ENCODE measurements at regions not wholly inside any gene's neighbourhood (a gene's known extent, or its start where the extent isn't known, plus 50 kb on each side); places are given as distances from the start of the nearest gene placed in this dataset.

- Histone ChIP-seq H3K9me3 (ENCODE audit: control insufficient read depth, insufficient read depth, low read depth, low read length) (no peaks in the 10 kb centered on the region), H2AFZ (ENCODE audit: low read length) (peak overlapping the region; percentile 44), H3K4me3 (replicated peaks in 1 of 4; ENCODE audit: control extremely low read depth in 1 of 4, insufficient read depth in 1 of 4, low read depth in 3 of 4, low read length in 4 of 4) (no peak overlapping the region), H3K27ac (ENCODE audit: insufficient read depth, low read length) (peak overlapping the region; percentile 91), H3K4me1 (ENCODE audit: control insufficient read depth, extremely low read depth, insufficient read depth, low read length) (peaks cover 11% of the 10 kb centered on the region), H3K36me3 (ENCODE audit: control insufficient read depth, insufficient read depth, low read length) (no peaks in the 10 kb centered on the region), H3K79me2 (ENCODE audit: control insufficient read depth, insufficient read depth, low read length) (no peaks in the 10 kb centered on the region), H3K9ac (ENCODE audit: insufficient read depth, low read length) (peak overlapping the region; percentile 58), H3K4me2 (ENCODE audit: extremely low read depth, insufficient read depth, low read length) (peak overlapping the region; percentile 79), H4K20me1 (ENCODE audit: control insufficient read depth, extremely low read depth, insufficient read depth, low read length) (no peaks in the 10 kb centered on the region), H3K27me3 (ENCODE audit: control insufficient read depth, insufficient read depth, low read length) (no peaks in the 10 kb centered on the region)
- TF ChIP-seq CTCF (conservative IDR thresholded peaks at IDR 0.05 in 1 of 2, IDR thresholded peaks at IDR 0.05 in 1 of 2; ENCODE audit: low read depth in 1 of 2, low read length in 2 of 2) = no peak
- no peak for TF ChIP-seq EZH2 (IDR thresholded peaks at IDR 0.05; ENCODE audit: low read length, missing control alignments)
- DNase-seq (ENCODE audit: low read depth in 2 of 2) = no peak
Measured at GRCh38 chr2:236887953-236888793, 197.5 kb upstream of the COPS8 start.

GRCh38 chr2:236888794-236889780, 196.6 kb upstream of the COPS8 start:
- Histone ChIP-seq H3K9ac (ENCODE audit: insufficient read depth, low read length) (no peak overlapping the region), H3K4me2 (ENCODE audit: extremely low read depth, insufficient read depth, low read length) (no peak overlapping the region), H4K20me1 (ENCODE audit: control insufficient read depth, extremely low read depth, insufficient read depth, low read length) (no peaks in the 10 kb centered on the region), H3K36me3 (ENCODE audit: control insufficient read depth, insufficient read depth, low read length) (no peaks in the 10 kb centered on the region), H3K4me3 (replicated peaks in 1 of 4; ENCODE audit: control extremely low read depth in 1 of 4, insufficient read depth in 1 of 4, low read depth in 3 of 4, low read length in 4 of 4) (no peak overlapping the region), H3K9me3 (ENCODE audit: control insufficient read depth, insufficient read depth, low read depth, low read length) (no peaks in the 10 kb centered on the region), H3K27ac (ENCODE audit: insufficient read depth, low read length) (no peak overlapping the region), H3K4me1 (ENCODE audit: control insufficient read depth, extremely low read depth, insufficient read depth, low read length) (peaks cover 11% of the 10 kb centered on the region), H3K79me2 (ENCODE audit: control insufficient read depth, insufficient read depth, low read length) (no peaks in the 10 kb centered on the region), H2AFZ (ENCODE audit: low read length) (no peak overlapping the region), H3K27me3 (ENCODE audit: control insufficient read depth, insufficient read depth, low read length) (no peaks in the 10 kb centered on the region)
- TF ChIP-seq CTCF (conservative IDR thresholded peaks at IDR 0.05 in 1 of 2, IDR thresholded peaks at IDR 0.05 in 1 of 2; ENCODE audit: low read depth in 1 of 2, low read length in 2 of 2) = no peak
- no peak for TF ChIP-seq EZH2 (IDR thresholded peaks at IDR 0.05; ENCODE audit: low read length, missing control alignments)
- DNase-seq (ENCODE audit: low read depth in 2 of 2) = no peak

All from fibroblast of lung (primary cell).